ENCODE measurements at regions not wholly inside any gene's neighbourhood (a gene's known extent, or its start where the extent isn't known, plus 50 kb on each side); places are given as distances from the start of the nearest gene placed in this dataset.

DNA sequence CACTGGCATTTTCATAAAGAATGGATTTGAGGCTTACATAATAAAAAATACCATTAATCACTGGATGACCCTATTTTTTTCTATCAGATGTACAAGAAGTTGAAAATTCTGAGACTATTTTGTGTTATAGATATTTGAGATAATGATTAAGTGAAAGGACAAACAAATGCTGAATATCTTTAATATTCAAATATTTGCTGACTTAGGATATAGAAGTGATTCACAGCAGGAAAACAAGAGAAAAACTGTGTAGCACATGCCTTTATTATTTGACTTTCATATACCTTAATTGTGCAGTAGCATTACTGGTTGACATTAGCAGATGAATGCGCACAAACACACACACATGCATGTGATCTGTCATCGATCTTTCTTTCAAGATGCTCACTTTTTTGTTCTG lies 766.5 kb downstream of the SATB2 start:
- TF ChIP-seq, protein P1, sequence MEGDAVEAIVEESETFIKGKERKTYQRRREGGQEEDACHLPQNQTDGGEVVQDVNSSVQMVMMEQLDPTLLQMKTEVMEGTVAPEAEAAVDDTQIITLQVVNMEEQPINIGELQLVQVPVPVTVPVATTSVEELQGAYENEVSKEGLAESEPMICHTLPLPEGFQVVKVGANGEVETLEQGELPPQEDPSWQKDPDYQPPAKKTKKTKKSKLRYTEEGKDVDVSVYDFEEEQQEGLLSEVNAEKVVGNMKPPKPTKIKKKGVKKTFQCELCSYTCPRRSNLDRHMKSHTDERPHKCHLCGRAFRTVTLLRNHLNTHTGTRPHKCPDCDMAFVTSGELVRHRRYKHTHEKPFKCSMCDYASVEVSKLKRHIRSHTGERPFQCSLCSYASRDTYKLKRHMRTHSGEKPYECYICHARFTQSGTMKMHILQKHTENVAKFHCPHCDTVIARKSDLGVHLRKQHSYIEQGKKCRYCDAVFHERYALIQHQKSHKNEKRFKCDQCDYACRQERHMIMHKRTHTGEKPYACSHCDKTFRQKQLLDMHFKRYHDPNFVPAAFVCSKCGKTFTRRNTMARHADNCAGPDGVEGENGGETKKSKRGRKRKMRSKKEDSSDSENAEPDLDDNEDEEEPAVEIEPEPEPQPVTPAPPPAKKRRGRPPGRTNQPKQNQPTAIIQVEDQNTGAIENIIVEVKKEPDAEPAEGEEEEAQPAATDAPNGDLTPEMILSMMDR (IDR thresholded peaks at IDR 0.05; ENCODE audit: insufficient read depth, low read length) = no peak
- H3K4me3 ChIP-seq (ENCODE audit: low read depth, low read length) = no peak overlapping the region
- DNase-seq (ENCODE audit: low read depth) = no peak

DNA sequence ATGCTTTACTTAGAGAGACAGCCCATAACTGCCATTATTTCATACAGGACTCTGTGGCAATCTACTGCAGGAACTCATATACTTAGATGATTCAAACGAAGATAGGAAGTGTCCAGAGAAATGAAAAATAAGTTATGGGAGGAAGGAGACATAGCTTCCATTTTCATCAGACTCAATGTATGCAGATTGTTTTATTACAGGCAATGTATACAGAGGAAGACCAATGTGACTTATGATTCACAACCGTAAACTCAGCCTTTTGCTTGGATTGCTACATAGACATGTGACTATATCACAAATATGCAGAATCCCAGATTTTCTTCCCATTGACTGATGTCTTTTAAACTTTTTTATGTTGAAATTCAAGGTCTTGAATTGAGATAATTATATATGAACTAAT lies 793.4 kb downstream of the SATB2 start:
- TF ChIP-seq, protein P1 (IDR thresholded peaks at IDR 0.05; ENCODE audit: insufficient read depth, low read length) = no peak
- no peak for DNase-seq (ENCODE audit: low read depth)
- no peak overlapping the region for H3K4me3 ChIP-seq (ENCODE audit: low read depth, low read length)

DNA sequence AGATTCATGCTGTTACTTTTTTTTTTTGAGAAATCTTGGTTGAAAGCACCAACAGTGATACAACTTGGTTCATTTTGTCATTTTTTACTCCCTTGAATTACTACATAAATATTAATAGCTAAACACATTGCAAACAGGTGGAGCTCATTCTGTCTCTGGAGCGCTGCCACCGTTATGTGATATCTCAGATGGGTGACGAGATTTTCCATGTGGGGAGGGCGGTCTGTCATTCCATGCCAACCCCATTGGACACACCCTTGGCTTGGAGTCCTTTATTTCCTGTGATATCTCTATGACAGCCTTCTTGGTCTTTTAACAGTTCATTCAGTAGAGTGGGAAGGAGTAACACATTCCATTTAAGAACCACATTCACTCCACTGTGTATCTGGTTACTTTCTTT lies 794.8 kb downstream of the SATB2 start:
- DNase-seq (ENCODE audit: low read depth) = peak; percentile 6

DNA sequence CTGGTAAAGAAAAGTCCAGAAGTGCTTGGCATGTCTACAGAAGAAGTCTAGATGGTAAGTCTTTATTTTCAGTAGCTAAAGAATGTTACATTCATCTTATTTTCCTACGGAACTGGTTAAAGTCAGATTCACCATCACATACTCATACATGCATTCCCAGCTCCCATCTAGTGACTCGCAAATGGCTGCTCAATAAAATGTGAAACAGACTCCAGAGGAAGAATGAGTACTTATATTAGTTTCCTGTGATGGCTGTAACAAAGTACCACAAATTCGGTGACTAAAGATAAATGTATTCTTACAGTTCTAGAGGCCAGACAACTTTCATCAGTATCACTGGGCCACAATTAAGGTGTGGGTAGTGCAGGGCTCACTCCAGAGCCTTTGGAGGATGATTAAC lies 797.2 kb downstream of the SATB2 start:
- no peak overlapping the region for H3K4me3 ChIP-seq (ENCODE audit: low read depth, low read length)
- DNase-seq (ENCODE audit: low read depth) = no peak
- TF ChIP-seq, protein P1 (IDR thresholded peaks at IDR 0.05; ENCODE audit: insufficient read depth, low read length) = no peak

More for the DNA sequence above, 794.8 kb downstream of the SATB2 start:
- TF ChIP-seq, protein P1 (IDR thresholded peaks at IDR 0.05; ENCODE audit: insufficient read depth, low read length) = no peak
- no peak overlapping the region for H3K4me3 ChIP-seq (ENCODE audit: low read depth, low read length)

DNA sequence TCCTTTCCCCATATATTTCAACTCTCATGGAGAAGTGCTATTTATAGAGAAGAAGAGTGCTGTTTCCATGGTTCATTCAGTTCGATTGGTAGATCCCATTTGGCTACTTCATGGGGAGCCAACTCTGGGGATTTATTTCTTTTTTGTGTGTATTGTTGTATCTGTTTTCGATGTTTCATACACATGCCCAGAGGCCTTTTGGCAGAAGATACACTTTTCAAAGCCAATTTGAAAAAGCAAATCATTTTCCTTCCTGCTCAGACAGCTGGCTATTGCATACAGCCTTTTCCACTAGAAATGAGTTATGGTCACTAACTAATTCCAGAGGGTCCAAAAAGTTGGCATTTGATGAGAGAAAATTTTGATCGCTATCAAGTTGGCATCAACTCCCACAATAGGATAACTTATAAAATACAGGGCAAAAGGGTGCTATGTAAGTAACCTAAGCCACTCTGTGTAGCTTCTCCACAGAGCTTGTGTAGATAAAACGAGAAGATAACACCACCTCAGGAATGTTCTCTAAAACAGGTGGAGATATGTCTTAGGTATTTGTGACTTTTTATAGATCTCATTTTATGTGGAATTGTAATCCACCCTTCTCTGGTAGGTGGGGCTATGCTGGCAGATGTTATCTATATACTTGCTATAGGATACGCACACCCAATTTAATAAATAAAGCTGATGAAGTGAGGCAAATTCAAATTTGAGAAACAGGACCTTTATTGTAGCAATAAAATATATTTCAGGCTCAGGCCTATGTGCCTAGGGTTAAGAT lies 798.5 kb downstream of the SATB2 start:
- TF ChIP-seq, protein P1 (IDR thresholded peaks at IDR 0.05; ENCODE audit: insufficient read depth, low read length) = no peak
- DNase-seq (ENCODE audit: low read depth) = no peak
- H3K4me3 ChIP-seq (ENCODE audit: low read depth, low read length) = no peak overlapping the region

DNA sequence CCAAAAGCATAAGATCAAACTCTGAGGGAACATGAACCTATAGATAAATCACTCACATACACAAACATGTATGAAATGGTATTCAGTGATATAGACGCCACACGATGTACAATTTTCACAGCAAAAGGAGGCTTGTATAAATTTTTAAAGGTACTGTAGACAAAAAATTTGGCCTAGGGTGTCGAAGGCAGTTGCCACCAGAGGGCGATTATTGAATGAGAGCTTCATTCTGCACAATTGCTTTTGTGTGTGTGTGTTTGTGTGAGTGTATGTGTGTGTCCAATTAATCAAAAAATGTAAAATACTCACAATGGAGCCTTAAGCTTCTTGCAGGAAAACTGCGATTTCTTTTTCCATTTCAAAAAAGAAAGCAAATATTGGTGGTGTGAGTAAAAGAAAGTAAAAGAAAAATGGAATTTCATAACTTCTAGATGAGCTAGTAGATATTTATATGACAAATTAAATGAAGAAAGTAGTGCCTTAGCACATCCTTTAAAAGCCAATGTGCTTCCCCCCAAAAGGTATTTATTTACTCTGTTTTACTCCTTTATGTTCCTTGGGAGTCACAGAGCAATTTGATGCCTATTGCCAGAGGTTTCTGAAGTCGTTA lies 800.1 kb downstream of the SATB2 start:
- H3K4me3 ChIP-seq (ENCODE audit: low read depth, low read length) = no peak overlapping the region
- TF ChIP-seq, protein P1 (IDR thresholded peaks at IDR 0.05; ENCODE audit: insufficient read depth, low read length) = peak; percentile 41
- peak; percentile 17 for DNase-seq (ENCODE audit: low read depth)

Data from fibroblast of the aortic adventitia (primary cell).